SKM-1 treated with dmso at 0.1 percent for 144 hours (cell line): ENCODE measurements at regions not wholly inside any gene's neighbourhood (a gene's known extent, or its start where the extent isn't known, plus 50 kb on each side); places are given as distances from the start of the nearest gene placed in this dataset.
"Not testable (repeated sequence)": the region's sequence is repeated elsewhere in the genome, so short reads cannot be mapped to it uniquely, and the experiment has no call there.

Experiments
- DNase-seq: peaks from one replicate; lab custom pipeline; 2025; ENCODE audit not compliant: unreplicated experiment; lab: John Stamatoyannopoulos, UW

DNA sequence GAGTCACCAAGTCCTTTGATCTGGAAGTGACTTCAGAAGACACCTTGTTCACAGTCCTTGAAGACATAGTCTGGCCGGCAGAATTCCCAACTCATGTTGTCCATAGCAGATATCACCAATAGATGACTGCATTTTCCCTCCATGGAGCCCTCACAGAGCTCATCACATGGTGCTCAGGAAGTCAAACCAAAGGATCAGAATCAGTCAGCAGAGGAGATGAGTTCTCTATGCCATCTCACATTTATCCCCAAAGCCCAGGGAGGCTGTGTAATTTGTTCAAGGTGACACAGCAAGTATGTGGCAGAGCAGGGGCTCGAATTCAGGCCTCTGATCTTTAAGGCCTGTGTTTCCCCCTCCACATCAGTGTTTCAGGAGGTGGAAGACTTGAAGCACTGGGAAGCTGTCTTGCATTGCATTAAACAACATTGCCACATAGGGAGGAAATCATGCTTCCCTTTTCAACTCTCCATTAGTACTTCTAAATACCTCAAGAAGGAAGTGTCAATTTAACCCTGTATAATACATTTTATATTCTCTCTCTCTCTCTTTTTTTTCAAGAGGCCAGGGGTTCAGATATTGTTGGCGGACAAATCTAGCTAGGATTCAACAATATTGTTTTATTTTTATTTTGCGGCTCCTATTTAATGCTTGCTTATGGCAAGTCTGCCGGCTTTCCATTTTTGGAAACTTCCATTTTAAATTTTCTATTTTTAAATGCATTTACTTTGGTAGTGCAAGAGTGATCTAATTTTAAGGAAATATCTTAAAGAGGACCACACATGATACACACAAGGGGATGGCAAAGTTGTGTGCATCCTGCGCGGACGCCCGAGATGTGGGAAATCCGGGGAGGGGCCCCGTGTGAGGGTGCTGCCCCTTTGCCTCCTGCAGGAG lies 61.9 kb downstream of the NPIPB5 start:
- peak; percentile 72 for DNase-seq

DNA sequence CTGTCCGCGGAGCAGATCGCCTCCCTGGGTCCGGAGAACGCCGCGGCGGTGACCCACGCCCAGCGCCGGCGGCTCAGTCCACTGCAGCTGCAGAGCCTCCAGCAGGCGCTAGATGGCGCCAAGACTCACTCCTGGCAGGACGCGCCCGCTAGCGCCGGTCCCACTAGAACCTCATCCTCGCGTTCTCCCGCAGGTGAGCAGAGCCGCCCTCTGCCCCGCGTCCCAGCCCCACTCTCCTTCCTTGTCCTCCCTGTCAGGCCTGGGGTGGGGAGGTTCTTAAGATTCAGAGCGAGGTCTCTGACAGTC lies 62.5 kb downstream of the NPIPB5 start:
- DNase-seq = not testable (repeated sequence)

DNA sequence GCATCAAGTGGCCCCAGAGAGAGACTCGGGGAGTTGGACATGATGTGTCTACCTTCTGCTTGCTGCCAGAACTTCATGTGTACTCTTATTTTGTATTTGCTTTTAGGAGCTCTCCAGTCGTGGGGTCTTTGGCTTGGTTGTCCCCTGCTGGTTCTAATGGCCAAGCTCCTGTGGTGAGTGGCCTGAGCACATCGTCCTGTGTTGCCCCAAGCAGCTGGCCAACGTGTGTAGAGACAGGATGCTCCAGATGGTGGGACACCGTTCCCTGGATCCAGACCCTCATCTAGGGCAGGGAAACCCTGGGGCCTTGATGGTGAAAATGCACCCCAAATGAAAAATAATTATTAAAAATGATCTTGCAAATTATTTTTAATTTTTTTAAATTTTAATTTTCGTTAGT lies 65.8 kb downstream of the NPIPB5 start:
- DNase-seq = not testable (repeated sequence)

DNA sequence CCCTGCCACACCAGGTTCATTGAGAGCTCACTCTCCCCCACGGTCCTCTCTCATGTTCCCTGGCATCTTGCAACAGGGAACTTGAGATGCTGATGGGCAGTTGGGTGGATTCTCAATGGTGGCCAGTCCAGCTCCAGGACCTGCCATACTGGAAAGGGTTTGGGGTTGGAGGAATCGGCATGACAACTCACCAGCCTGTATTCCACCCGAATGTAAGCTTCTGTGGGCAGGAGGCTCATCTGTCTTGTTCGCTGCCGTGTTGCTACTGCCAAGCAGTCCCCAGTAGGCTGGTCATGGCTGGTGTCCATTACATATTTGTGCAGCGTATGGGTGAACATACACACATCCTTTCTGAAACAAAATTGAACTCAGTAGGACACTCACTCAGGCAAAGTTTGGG lies 72.5 kb downstream of the NPIPB5 start:
- DNase-seq = not testable (repeated sequence)

DNA sequence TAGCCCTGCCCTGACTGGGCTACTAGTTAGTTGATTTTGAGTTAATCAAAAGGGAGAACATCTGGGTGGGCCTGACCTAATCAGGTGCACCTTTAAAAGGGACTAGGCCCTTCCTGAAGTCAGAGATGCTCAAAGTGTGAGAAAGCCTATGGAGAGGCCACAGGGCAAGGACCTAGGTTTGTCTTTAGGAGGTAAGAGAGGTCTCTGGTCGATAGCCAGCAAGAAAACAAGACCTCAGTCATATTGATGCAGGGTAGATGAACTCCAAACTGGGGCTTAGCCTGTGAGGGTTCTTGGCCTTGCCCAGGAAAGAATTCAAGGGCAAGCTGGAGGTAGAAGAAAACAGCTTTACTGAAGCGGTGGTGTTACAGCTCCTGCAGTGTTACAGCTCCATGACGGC lies 73.8 kb downstream of the NPIPB5 start:
- DNase-seq = not testable (repeated sequence)

DNA sequence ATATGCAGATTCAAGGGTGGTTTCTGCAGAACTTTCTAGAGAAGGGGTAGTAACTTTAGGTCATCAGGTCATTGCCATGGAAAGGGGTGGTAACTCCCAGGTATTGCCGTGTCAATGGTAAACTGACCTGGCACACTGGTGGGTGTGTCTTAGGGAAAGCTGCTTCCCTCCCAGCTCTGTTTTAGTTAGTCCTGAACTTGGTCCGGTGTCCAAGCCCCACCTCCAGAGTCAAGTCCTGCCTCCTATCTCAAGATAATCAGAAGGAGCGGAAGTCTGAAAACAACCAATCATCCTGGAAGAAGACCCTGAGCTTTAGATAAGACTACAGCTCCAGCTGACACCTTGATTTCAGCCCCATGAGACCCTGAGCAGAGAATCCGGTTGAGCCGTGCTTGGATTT lies 74.2 kb downstream of the NPIPB5 start:
- DNase-seq = not testable (repeated sequence)

DNA sequence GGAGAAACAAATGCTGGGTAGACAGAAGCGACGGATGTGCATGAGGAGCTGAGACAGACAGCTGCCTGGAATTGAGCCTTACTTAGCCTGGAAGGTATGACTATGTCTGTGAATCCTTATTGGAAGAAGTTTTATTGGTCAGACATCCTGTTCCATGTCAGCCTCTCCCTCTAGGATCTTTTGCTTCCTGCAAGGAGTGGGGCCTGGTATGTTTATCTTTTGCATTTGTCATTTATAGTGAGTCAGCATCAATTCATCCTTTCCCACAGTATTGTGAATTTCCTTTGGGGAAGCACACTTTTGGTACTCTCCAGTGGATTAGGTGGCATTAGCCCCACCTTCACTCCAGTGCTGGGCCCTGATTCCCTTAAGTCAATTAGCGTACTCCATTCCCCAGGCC lies 74.7 kb downstream of the NPIPB5 start:
- not testable (repeated sequence) for DNase-seq

DNA sequence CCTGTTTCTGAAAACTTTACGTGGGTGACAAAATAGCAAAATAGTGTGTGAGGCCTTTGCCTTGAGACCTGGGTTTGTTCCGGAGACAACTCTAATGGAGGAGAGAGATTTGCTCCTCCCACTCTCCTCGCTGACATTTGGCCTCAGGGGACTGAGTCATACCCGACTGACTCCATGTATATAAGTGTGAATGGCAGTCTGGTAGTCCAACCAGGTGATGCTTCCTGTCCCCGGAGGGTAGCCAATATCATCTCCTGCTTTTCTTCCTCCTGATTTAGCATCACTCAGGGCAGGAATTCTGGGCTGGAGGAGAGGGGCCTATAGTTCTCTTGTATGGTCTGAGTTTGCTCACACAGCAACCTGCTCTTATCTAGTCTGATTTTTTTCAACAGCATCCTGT lies 76.0 kb downstream of the NPIPB5 start:
- not testable (repeated sequence) for DNase-seq

DNA sequence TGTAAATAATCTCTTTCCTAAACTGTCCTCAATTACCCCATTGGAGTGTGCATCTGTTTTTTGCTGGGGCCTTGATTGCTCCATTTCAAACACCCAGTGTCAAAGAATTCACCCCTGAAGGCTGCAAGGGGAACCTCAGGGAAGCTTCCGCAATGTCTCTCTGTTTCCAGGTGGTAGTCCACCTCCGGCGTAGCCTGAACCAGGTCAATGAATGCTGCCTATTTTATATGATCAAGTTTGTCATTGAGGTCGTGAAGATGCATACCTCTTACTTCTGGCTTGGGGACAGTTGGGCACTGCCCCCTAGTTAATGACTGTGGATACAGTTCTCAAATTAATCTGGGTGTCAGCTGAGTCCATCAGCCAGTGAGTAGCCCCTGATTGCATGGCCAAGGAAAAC lies 79.1 kb downstream of the NPIPB5 start:
- DNase-seq = not testable (repeated sequence)

DNA sequence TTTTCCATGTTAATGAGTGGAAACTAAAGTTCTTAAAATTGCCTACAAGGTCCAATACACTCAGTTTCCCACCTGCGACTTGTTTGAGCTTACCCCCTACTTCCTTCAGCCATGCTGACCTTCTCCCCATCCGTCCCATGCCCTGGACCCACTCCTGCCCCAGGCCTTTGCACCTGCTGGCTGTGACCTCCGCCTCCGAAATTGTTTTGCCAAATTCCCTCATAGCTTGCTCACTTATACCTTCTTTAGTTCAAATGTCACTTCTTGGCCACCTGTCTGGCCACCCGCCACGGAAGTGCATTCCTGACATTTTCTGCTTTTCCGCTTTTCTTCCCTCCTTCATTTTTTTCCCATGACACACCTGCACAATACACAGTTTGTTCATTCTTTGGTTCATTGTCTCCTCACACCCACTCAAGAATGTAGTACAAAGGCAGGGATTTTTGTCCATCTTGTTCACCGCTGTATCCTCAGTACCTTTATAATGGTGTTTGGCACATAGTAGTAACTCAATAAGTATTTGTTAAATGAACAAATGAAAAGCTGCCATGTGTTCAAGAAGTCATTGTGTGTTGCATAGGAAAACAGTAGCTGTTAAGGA lies 85.9 kb downstream of the NPIPB5 start:
- DNase-seq = not testable (repeated sequence)

DNA sequence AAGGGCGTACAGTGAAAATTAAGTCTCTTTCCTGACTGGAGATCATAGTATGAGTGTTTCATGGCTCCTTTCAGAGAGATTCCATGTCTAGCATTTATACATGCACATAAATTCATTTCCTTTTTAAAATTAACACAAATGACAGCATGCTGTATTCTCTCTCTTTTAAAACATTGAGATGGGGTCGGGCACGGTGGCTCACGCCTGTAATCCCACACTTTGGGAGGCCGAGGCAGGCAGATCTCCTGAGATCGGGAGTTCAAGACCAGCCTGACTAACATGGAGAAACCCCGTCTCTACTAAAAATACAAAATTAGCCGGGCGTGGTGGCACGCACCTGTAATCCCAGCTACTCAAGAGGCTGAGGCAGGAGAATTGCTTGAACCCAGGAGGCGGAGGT lies 93.1 kb downstream of the NPIPB5 start:
- DNase-seq = not testable (repeated sequence)

DNA sequence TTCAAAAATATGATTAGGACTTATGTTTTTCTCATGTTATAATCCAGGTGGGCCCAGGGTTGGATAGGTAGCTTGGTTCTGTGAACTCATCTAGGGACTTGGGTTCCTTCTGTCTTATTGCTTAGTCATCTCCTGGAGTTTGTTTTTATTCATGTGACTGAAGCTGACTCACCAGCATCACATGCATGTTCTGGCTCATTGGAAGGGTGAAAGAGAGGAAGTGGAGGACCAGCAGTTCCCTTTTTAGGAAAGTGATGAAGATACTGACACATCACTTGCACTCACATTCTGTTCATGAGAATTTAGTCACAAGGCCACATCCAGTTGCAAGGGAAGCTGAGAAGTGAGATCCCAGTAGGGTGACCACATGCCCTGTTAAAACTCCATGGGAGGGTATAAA lies 95.9 kb downstream of the NPIPB5 start:
- DNase-seq = not testable (repeated sequence)

DNA sequence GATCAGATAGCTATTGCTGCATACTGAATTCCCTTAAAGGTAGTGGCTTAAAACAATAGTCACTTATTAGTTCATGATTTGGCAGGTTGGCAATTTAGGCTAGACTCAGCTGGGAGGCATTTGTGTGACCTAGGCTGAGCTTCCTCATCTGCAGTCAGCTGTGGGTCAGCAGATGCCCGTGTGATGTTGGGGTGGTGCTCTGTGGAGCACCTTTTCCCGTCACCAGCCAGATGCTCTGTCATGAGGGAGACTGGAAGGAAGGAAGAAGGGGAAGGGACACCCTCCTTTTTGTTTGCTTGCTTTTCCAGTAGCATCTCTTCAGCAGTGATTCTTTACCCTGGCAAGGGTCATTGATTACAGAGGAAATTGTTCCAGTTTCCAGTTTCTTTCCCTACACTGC lies 99.1 kb downstream of the NPIPB5 start:
- not testable (repeated sequence) for DNase-seq

DNA sequence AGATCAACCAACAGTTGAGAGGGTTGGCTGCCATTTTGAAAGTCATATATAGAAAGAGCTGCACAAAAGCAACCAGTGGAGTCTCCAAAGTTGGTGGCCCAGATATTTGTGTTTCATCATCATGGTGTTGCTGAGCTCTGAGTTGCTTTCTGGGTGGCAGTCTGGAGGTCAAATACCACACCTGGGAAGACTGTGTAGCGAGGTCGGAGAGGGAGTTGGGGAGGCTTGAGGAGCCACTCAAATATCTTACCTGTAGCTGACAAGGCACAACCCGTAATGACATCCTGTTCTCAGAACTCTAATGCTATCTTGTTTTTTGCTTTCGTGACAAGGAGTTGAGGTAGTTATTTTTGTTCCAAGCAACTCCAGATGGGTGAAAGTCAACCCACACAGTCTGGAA lies 100.4 kb downstream of the NPIPB5 start:
- not testable (repeated sequence) for DNase-seq

DNA sequence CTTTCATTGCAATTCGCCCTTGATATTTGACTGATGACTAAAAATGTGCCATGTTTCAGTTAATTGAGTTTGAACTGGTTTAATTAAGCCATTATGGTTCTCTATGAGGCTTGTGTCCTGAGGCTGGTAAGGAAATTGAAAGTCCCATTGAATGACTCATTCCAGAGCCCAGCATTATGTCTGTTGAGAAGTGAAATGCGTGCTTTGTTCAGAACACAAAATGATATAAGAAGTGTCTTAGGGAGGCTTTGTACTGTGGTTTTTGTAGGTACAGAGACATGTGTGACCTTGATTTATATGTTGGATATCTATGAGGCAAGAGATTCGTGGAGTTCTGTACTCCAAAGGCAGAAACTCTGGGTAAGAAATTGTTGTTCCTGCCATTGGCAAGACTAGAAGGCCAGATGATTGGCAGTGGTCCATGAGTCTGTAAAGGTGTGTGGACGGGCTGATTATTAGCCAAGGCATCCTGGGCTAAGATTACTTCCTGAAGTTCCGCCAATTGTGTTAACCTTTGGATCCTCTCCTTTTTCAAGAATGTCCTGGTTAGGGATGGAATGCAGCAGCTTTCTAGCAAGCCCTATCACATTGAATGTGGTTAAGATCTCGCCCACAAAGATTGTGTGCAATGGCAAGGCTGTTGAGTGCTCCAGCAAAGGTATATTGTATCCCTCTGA lies 103.7 kb downstream of the NPIPB5 start:
- no peak for DNase-seq

DNA sequence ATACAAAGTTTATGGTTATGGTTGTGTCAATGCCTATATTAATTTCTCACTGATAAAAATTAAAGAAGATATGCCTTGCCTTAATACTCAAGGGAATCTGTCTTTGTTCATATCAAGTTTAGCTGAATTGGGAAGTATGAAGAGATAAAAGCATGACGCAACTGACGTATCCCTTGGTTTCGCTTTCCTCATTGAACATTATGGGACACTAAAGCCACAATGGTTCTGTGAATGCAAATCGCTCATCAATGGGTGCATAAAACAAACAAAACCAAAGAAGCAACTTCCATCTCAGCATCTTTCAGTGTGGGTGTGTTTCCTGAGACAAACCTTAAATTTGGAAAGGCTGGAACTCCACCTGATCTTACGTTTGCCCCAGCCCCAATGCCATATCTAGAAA lies 108.2 kb downstream of the NPIPB5 start:
- no peak for DNase-seq

DNA sequence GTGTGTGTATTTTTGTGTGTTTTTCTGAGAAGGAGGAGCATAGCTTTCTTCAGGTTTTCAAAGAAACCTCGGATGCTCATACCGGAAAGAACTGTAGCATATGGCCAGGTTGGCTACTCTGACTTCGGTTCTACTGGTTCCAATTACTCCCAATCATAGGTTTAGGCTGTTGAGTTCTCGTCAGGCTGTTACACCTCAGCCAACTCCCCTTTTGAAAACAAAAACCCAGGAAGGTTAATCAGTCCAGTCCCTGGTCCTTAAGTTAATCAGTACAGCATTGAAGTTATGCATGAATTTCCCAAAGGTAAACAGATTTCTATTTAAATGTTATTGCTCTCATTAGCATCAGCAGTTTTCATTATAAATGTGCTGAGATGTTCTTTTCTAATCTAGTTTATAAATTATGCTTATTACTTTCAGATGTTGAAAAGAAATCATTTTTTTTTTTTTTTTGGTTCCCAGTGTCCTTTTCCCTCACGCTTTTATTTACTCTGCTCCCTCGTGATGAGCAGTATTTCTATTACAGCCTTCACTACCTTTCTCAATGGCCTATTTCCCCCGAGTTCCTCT lies 111.0 kb downstream of the NPIPB5 start:
- no peak for DNase-seq

DNA sequence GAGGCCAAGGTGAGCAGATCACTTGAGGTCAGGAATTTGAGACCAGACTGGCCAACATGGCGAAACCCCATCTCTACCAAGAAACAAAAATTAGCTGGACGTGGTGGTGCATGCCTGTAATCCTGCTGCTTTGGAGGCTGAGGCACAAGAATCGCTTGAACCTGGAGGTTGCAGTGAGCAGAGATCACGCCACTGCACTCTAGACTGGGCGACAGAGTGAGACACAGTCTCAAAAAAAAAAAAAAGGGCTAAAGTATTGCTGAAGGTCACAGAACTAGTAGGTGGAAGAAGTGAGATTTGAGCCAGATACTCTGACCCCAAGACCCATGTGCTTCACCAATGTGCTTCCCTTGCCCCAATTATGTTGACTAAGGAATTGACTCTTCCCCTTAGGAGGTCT lies 112.0 kb downstream of the NPIPB5 start:
- DNase-seq = no peak

DNA sequence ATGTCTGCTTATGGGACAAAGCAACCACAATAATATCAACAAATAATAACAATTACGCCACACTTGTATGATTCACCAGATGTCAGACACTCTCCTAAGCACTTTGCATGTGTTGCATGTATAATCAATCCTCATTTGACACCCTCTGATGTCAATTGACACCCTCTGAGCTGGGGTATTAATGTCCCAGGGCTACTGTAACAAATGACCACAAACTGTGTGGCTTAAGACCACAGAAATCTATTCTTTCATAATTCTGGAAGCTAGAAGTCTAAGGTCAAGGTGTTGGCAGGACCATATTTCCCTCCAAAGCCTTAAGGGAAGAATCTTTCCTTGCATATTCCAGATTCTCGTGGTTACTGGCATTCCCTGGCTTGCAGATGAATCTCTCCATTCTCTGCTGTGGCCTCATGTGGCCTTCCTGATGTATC lies 112.7 kb downstream of the NPIPB5 start:
- DNase-seq = no peak

DNA sequence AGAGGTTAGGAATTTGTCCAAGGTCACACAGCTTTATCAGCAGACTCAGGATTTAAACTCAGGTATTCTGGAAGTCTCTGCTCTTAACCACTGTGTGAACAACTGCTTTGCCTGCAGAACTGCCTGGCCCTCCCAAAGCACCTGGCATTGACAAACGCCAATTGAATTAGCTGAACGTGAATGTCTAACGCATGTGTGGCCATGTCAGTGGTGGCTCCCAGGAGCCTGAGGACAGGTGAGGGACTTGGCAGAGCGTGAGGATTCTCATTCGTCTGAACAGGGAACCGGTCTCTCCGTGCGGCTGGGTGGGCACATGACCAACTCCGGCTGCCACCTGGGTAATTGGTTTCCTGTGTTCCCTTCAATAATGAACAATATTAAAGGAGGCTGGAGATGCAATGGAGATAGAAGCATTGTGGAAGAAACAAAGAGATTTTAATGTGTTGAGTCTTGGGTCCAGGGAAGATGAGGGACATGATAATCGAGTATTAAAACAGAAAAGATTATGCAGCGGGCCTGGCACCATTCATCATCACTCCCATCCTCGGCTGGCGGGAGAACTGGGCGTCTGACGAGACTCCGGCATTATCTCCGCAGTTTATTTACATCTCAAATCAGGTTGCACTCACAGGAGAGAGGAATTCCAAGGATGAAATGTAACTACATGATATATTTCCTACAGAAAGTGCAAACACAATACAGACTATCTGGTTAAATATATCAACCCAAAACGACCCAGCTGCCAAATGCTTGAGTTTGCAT lies 113.5 kb downstream of the NPIPB5 start:
- no peak for DNase-seq
